DMS114 treated with DMSO at 0.1 percent for 48 hours (cell line): ENCODE measurements at regions not wholly inside any gene's neighbourhood (a gene's known extent, or its start where the extent isn't known, plus 50 kb on each side); places are given as distances from the start of the nearest gene placed in this dataset.

Experiments used
- DNase-seq: peaks from one replicate; lab custom pipeline; 2025; ENCODE audit not compliant: unreplicated experiment; lab: John Stamatoyannopoulos, UW

DNA sequence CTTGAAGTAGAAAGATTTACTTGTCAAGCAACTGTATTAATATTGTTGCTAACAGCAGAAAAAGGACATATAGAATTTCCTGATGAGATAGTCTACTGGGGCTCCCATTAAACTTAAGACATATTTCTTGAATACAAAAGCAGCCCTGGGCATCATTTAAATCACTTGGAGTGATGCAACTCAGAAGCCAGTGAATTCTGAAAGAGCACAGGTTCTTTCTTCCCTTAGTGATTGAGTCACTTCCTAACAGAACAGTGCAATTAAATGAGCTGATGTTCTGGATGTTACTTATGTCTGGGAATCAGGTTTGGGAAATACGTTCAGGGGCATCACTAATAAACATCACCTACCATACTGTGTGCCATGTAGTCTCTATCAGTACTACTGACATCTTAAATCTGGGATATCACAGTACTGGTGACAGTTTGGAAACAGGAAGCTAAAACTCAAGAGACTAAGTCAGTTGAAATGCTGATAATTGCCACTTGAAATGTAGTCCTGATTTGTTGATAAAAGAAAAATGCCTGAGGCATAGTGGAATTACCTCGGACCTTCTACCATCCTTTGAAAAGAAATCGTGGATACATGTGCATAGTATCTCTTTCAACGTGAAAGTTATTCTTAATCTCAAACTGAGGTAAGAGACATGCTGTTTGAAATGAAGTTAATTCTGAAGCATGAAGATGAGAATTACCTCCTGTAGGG lies 249.2 kb upstream of the GPRIN3 start:
- no peak for DNase-seq

DNA sequence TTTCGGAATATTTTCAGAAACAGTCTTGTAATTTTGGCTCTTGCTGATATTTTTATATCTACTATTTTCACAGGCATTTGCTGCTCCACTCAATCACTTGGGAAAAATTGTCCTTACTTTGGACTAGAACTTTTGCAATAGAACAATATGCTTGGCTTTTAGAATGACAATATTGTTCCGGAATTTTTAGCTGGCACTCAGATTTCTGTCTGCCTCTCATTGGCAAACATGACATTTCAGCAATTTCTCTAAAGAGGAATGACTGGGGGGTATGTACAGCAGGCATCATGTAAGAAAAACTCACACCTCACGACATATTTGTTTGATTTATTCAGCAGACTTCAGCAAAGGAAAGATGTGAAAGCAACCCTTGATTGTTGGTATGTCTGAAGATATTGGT lies 243.6 kb upstream of the GPRIN3 start:
- DNase-seq, result no peak

DNA sequence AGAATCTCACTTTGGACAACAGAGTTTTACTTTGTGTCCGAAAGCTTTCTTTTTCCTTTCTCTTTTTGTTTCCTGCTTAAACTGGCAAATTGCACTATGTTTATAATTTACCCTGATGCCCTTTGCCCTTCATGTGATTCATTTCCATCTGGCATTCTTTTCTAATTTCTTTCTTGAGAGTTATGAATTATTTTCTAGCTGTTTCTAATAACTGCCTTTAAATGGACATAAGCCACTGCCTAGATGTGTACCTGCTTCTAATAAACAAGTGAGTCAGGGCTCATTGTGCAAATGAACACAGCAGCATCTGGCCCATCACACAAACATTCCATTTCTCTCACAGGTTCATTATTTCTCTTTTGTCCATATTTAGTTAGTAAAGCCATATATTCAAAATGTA lies 242.3 kb upstream of the GPRIN3 start:
- no peak for DNase-seq

DNA sequence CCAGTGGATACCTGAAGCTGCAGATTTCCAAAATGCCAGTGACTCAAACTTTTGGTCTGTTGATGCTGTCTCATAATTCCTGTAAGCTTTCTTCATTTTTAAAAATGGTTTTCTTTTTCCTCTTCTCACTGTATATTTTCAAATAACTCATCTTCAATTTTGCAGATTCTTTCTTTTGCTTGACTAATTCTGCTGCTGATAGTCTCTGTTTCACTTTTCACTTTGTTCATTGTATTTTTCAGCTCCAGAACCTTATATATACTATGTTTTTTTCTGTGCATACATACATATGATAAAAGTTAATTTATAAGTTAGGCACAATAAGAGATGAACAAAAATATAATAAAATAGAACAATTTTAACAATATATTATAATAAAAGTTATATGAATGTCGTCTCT lies 237.7 kb upstream of the GPRIN3 start:
- no peak for DNase-seq

DNA sequence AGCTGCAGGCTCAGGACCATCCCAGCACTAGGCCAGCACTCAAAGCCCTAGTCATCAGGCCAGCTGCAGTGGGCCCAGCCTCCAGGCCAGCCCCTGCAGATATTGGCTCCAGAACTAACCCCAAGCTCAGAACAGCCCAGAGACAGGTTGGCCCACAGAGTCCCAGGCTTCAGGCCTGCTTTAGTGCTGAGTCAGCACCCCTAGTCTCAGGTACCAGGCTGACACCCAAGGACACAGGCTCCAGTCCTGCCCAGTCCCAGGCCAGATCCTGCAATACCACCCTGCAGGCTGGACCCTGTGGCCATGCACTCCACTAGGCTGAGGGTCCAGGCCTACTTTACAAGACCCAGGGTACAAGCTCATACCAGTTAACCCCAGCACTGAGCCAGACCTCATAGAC lies 234.4 kb upstream of the GPRIN3 start:
- DNase-seq, result no peak

DNA sequence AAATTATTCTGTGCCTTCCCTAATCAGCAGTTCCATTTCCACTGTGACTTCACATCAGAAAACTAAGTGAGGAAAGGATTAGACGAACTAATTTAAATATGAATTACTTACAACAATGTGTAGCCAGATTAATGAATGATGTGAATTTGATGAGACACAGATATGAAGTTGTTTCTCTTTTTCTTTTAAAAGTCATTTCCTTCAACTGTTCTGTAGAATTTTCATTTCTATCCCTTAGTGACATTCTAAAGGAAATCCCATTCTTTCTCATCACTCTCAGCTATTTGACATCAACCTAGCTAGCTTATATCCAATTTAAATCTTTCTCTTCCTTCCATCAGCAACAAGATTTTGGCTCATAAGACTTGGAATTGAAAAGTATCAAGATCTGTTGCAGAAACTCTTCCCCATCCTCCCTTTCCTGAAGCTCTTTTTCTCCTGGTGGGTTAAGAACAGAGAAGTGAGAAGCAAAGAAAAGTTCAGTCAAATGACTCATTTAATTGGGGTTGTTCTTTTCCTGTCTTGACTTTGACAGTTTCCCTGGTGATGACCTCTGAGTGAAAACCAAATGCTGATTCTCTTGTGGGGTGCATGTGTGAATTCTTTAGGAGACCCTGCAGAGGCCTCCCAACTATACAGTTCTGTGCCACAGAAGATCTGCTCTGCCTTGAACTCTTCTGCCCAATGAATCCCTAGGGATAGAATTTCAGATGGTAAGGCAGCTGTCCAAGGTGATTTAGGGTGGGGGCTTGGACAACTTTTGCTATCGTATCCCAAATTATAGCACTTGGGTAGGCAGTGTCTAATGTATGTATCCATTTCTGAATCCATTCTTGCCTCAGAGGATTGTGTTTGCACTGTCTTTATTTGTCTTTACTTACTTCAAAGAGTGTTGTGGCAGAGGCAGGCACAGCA lies 232.5 kb upstream of the GPRIN3 start:
- no peak for DNase-seq

DNA sequence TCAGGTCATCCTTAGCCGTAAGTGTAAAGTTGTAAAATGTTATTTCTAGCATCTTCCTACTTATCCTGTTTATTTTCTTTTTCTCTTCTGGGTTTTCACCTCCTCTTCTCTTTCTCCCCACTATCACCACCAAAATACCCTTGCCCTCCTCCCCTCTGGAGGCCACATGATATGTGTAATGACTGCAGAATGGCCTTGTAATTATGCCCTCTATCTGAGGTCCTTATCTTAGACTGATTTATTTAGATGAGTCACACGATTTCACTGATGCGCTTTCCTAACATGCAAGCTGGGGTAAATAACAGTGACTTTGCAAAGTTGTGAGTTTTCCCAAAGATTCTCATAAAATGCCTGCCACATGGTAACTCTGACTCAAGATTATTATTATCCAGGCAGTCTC lies 231.8 kb upstream of the GPRIN3 start:
- DNase-seq, result no peak

DNA sequence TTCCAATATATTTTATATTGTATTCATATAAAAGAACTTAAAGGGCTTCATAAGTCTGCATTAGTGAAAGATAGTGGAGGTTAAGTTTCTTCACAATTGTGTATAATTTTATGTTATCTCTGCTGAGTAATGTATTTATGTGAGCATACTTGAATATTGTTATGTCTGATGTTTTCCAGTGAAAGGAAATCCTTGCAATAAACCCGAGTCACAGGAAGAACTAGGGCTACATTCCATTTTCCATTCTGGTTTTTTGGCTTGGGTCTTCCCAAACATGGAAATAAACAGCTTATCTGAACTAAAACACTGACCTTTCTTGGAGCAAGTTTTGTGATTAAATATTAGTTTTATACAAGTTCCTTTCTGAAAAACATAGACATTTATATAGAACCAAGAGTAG lies 231.3 kb upstream of the GPRIN3 start:
- DNase-seq, result no peak

DNA sequence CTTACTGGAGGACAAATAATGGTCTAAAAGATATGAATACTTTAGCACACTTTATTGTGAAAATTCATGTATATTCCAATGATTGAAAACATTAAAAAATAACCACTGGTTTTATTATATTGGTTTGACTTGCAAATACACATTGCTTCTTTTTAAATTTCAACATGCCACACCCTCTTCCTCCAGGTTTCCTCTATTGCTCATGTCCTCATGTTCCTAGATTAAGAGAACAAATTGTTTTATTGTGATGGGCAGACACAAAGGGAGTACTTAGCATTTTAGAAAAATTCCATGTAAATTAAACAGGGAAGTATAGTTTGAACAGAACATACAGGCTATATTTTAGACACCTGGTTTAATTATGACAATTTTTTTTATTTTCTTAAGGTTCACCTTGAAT lies 230.6 kb upstream of the GPRIN3 start:
- no peak for DNase-seq

DNA sequence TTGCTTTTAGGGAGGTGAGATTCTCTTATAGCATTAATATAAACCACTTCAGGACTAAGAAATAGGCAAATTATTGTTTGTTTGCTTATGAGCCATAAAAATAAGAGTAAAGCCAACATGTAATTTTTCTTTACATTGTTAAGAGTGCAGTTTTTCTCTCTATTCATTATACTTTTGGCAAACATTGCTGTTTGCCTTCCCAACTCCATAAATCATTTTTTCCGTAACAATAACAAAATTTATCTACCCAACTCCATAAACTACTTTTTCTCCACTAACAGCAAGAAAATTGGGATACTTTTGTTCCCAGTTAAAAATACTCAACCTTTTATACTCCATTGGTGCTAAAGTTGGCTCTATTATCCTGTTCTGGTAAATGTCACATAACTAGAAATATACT lies 229.7 kb upstream of the GPRIN3 start:
- DNase-seq, result no peak

DNA sequence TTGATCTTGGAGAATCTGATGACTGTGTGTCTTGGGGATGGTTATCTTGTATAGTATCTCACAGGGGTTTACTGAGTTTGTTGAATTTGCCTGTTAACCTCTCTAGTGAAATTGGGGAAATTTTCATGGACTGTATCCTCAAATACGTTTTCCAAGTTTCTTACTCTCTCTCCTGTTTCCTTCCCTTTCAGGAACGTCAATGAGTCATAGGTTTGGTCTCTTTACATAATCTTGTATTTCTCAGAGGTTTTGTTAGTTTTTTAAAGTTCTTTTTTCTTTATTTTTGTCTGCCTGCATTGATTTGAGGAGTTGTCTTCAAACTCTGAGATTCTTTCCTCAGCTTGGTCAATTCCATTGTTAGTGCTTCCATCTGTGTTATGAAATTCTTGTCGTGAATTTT lies 227.7 kb upstream of the GPRIN3 start:
- no peak for DNase-seq

DNA sequence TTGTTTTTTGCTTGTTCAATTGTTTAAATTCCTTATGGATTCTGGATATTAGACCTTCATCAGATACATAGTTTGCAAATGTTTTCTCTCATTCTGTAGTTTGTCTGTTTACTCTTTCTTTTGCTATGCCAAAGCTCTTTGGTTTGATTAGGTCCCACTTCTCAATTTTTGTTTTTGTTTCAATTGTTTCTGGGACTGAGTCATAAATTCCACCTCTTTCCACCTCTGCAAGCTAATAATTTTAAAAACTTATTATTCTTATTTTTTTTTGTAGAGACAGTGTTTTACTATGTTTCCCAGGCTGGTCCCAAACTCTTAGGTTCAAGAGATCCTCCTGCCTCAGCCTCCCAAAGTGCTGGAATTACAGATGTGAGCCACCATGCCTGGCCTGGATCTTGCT lies 226.8 kb upstream of the GPRIN3 start:
- no peak for DNase-seq

DNA sequence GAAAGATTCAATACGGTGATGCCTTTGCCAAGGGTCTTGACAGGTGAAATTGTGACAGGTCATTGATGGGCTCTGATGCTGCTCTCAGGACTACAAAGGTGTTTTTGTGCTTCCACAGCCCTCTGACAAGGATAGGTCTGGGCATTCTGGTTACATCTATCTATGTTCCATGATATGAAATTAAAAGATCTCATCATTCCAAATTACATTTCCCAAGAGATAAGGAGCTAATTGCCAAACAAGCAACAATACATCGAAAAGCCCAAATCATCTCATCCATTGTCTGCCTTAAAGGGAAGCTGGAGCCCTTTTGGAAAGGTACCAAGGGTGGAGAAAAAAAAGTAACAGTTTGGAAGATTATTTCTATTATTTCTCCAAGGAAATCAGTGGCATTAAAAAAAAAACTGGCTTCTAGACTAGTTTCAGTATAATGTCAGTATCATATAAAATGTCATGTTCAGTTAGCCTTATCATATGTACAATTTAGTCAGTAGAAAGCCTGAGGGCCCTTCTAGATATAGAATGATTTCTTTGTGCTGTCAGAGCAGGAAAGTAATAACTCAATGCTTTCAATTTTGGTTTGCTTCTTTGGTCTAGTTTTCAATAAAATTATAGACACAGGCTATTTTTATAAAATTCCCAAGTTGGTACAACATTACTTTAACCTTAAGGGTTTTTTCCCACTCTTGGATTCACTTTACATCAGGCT lies 224.5 kb upstream of the GPRIN3 start:
- DNase-seq, result no peak

DNA sequence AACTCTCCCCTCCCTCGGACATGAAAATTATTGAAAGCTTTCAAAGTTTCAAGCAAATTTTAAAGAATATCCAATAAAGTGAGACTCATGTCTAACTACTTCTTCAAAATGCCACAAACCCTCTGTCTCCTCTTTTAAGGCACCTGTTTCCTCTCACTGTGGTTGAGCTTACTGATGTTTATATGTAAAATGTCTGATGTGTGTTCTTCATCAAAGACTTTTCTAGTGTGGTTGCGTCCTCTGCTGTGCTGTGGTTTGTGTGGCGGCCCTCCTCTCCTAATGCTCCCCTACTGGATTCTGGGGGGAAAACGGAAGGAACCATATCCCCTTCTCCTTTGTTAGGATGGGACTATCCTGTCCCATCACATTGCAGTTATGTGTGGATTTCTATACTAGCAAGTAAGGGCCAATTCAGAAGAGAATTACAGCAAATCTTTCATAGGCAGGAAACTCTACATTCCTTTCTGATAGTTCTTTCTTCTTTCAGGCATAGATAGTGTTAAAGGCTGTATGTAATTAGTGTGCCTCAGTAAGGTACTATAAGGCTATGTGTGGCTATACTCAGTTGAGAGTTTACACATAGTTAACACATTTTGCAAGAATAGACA lies 221.0 kb upstream of the GPRIN3 start:
- no peak for DNase-seq

DNA sequence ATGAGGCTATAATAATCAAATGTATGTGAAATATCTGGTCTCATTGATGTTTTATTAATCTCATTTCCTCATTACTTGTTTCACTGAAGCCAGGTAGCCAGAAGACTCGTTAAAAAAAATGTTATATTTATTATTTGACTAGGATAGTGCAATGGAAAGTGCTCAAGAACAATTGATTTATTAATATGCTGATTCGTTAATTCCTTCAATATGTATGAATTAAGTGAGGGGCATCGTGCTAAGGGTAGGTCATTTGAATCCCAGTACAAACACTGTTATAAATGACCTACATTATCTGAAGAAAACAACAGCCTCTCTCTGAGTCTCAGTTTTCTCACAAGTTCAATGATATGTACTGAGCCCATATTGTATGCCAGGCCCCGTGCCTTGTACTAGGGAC lies 214.2 kb upstream of the GPRIN3 start:
- no peak for DNase-seq

DNA sequence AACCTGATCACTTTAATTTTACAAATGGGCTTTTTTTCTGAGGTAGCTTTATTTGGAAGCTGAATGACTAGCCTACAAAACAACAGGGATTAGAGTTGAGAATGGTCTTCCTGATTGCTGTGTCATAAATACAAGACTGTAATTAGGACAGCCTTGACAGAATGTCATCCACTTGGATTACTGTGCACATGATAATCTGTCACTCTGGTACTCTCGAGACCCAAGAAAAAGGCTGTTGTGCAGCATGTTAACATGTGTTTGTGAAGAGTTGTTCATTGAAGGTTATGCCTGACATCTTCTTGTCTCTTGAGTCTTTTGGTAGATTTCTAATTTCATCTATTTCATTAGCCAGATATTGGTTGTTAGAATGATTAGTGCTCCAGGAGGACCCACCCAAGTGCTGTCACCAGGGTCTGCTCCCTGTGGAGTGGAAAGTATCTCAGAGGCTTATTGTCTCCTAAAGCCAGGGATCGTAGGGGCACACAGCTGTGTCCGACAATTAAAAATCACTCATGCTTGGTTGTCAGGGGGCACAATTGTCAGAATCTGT lies 212.2 kb upstream of the GPRIN3 start:
- no peak for DNase-seq

DNA sequence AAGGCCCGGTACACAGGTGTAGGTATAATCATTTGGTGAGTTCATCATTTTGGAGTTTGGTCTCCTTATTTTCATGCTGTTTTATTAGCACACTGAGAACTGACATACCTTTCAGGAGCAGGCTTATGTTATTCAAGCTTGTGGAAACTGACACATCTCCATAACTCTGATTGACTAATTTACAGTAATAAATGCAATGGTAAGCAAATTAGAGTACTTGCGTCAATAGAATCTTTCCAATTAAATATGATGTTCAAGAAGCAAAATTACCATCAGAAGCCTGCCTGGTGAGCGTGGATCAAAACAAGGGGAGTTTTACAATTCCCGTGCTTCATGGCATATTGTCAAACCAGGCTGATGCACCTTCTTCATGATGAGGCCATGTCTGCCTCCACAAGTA lies 210.7 kb upstream of the GPRIN3 start:
- no peak for DNase-seq

DNA sequence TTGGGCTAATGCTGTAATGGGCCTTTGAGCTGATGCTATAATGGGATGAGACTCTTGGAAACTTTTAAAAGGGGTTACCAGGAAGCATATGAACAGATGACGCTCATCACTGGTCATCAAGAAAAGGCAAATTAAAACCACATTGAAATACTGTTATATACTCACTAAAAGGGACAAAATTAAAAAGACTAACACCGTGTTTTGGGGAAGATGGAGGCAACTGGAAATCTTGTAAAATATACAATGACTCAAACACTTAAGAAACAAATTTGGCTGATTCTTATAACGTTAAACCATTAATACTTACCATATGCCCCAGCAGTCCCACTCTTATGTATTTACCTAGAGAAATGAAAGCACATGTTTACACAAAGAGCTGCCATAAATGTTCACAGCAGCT lies 207.2 kb upstream of the GPRIN3 start:
- DNase-seq, result no peak

DNA sequence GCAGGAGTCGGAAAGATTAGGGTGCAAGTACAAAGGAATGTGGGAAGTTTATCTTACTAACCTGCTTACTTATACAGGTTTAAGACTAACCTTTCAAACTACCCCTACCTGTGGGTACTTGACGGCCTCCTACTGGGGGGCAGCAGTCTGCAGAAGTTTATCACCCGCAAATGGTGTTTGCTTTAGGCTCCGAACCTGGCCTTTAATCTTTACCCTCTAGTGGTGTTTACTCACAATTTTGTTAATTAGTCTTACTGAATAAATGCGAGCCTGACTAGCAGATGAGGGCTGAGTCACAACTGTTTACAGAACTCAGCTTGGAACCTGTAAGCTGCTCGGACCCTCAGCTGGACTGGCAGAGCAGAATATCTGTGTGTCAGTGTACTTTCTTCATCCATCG lies 204.2 kb upstream of the GPRIN3 start:
- DNase-seq, result no peak

DNA sequence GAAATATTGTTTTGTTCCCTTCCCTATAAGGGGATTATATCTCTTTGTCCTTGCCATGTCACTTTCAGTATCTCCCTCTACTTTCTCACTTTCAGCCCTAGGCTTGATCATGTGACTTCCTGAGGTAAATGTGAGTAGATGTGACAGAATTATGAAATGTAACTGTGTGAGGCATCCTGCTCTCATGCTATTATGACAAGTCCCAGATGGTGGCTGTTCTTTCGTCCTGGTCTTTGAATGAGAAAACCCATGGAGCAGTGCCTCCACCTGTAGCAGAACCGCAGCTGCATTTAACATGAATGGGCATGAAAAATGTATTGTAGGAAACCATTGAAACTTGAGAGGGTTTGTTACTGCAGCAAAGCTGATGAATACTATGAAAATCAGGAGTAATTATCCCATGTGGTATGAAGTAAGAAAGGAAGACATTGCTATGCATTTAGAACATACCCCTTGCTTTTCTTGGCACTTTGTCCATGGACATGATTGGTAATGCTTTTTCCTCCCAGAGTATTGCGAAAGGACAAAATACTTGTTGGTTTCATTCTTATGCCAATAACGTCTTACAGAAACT lies 202.2 kb upstream of the GPRIN3 start:
- DNase-seq, result no peak
